SK-MEL-5 (cell line): ENCODE measurements at regions not wholly inside any gene's neighbourhood (a gene's known extent, or its start where the extent isn't known, plus 50 kb on each side); places are given as distances from the start of the nearest gene placed in this dataset.
"Not testable (repeated sequence)": the region's sequence is repeated elsewhere in the genome, so short reads cannot be mapped to it uniquely, and the experiment has no call there.

Experiments used
- DNase-seq: peaks from one replicate; pipeline ENCODE4 v3.0.0-alpha.2; 2016; ENCODE audit warnings: low read depth, low spot score
- in situ Hi-C: cut with HindIII; loops from 2 replicates; pipeline ENCODE4 v1.10.0; 2016; ENCODE audit warnings: low sequenced_read_pairs, high pct_unique_total_duplicates, low pct_unique_long_range_greater_than_20kb

DNA sequence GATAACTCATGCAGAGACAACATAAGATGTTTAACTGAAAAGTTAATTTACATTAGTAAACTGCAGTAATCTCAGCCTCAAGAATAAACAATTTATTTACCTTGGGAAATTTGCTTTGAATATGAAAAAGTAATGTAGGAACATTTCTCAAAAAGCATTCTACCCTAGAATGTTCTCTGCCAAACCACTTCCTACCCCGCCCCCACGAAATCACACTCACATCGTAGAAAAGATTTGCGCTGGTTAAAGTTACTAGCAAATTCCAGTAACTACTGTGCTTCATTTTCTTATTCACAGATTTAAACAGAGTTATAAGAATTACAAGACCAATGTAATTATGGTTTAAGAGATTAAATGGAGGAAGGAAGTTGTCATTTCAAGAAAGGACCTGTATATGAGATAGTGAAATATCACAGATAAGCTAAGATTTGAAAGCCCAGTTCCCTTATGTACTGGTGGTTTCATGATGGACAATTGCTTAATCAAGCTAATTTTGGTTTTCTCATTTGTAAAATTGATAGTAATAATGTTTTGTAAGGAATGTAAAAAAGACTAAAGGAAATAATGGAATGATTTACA lies 175.4 kb downstream of the GNAI1 start:
- in situ Hi-C loops = no loop called here
- no peak for DNase-seq

DNA sequence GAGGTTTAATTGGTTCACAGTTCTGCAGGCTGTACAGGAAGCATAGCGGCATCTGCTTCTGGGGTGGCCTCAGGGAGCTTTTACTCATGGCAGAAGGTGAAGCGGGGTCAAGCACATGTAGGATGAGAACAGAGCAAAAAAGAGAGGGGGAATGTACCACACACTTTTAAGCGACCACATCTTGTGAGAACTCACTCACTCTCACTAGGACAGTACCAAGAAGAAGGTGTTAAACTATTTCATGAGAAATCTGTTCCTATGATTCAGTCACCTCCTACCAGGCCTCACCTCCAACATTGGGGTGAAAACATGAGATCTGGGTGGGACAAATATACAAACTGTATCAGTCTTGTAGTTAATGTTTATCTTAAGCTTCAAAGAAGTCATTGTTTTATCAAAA lies 174.7 kb downstream of the GNAI1 start:
- DNase-seq = no peak
- in situ Hi-C loops = no loop called here

DNA sequence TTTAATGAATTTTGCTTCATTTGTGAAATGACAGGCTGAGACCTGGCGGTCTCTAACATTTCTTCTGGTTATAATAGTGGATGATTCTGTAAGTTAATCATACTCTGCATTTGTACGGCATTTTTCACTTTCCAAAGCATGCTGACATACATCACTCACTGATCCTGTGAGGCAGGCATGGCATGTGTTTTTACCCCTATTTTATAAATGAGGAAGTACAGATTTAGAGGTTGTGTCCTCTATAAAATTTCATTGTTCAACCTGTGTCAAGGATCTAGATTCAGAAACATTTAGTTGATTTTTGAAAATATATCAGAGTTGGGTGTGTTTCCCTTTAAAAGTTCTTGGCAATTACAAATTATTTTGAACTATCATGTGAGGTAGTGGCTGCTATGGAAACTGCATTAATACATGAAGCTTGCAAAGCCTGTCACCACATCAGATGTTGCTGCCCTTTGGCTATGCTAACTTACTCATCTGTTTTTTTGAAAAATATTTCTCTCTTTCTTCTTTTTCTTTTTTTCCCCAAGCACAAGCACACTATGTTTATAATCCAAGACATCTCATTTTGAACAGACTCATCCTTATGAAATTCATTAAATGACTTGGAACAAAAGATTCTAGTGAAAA lies 172.7 kb downstream of the GNAI1 start:
- in situ Hi-C loops = no loop called here
- DNase-seq = peak; percentile 63

DNA sequence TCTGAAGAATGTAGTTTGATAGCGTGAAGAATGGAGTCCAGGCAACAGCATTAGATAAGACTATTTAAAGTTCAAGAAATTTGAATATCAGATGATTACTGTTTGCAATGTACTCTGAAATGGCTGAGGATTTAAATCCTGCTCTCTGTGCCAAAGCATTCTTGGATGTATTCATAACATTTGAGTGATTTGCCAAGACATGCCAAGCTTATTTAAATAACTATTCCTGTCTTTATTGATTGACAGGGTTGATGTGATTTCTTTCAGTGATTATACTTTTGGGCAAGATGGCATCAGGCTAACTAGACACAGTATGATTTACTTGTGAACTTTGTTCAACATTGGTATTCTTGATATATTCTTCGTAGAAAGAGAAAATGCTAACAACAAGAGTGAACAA lies 168.7 kb downstream of the GNAI1 start:
- DNase-seq = no peak
- in situ Hi-C loops = no loop called here

DNA sequence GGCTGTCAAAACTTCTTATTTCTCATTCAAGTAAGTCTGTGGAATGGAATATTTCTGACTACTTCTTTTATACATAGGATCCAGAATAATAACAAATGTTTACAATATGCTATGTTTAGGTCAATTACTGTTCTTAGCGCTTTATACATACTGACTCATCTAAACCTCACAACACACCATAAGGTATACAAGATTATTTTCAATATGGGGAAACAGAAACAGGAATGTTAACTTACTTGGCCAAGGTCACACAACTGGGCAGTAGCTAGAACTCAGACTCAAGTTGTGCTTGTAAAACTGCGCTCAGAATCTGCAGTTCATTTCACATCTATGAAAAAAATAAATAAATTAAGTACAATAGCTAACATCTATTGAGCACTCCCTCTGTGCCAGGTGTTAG lies 168.0 kb downstream of the GNAI1 start:
- in situ Hi-C loops = no loop called here
- DNase-seq = no peak

DNA sequence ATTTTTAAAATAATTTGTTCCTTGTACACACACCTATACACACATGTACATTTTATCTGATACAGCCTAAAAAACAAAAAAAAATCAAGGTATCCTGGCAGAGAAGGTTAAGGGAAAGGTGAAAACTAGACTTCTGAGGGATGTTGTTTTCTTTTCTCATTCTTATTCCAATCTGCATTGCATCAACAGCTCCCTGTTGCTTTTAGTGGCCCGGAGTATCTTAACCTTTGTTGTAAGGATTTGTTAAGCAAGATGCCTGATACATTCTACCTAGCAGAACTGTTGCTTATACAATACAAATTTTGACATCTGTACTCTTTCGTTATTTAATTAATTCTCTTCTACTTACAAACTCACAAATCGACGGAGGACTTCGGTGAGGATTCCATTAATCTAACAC lies 167.4 kb downstream of the GNAI1 start:
- in situ Hi-C loops = no loop called here
- DNase-seq = no peak

DNA sequence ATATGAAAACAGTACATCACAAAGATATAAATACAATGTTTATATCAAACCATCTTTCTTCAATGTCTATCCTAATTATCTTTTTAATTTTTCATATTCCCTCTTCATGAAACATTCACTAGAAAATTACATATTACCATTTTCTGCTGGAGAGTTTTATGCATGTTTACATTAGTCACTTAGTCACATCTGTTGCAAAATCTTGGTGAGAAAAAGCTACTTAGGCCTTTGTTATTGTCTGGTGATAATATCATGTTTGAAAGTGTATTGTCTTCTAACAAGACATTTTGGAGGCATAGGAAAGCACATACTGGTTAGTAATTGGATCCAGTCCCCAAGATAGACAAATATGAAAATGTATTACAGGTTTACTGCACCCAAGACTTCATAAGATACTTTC lies 163.6 kb downstream of the GNAI1 start:
- no peak for DNase-seq
- in situ Hi-C loops = no loop called here

DNA sequence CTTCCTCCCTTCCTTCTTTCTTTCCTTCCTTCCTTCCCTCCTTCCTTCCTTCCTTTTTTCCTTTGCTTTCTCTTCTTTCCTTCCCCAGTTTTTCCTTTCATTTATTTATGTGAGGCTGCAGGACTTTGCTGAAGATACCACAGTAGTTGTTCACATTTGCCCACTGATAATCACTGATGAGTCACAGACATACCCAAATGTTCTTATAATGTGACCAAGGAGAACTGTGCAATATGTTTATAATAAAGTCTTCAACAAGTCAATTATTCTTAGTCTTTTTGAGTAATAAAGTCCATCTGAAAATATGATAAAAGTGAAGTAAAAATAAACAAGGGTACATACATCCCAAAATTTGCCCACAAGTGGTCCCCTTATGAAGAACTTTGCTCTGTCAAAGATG lies 159.7 kb downstream of the GNAI1 start:
- DNase-seq = no peak

DNA sequence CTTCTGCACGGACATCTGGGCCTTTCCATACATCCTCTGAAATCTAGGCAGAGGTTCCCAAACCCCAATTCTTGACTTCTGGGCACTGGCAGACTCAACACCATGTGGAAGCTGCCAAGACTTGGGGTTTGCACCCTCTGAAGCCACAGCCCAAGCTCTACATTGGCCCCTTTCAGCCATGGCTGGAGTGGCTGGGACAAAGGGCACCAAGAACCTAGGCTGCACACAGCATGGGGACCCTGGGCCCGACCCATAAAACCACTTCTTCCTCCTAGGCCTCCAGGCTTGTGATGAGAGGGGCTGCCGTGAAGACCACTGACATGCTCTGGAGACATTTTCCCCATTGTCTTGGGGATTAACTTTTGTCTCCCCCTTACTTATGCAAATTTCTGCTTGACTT lies 158.0 kb downstream of the GNAI1 start:
- DNase-seq, in situ Hi-C loops: not testable (repeated sequence)

More for the DNA sequence above, 159.7 kb downstream of the GNAI1 start:
- in situ Hi-C loops = no loop called here

DNA sequence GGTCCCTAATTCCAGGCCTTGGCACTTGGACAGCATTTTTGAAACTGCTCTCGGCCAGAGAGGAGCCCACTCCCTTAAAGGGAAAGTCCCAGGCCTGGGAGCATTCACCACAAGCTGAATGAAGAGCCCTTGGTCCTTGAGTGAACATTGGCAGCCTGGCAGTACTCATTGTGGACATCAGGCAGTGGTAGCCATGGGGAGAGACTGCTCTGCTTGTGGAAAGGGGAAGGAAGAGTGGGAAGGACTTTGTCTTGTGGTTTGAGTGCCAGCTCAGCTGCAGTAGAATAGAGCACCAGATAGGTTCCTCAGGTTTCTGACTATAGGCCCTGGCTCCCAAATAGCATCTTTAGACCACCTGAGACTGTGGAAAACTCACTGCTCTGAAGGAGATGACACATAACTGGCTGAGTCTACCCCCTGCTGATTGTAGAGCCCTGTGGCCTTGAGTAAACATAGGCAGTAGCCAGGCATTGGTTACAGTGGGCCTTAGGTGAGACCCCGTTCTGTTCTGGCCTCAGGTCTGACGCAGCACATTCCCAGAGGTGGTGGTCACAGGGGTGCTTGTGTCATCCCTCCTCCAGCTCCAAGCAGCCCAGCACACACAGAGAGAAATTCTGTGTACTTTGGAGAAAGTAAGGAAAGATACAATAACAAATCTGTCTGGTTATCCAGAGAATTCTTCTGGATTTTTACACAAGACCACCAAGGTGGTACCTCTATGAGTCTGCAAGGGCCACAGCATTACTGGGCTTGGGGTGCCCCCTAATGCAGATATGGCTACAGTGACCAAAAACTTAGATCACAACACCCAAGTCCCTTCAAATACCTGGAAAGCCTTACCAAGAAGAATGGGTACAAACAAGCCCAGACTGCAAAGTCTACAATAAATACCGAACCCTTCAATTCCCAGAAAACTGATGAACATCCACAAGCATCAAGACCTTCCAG lies 153.8 kb downstream of the GNAI1 start:
- DNase-seq = peak; percentile 40
- in situ Hi-C loops = no loop called here

DNA sequence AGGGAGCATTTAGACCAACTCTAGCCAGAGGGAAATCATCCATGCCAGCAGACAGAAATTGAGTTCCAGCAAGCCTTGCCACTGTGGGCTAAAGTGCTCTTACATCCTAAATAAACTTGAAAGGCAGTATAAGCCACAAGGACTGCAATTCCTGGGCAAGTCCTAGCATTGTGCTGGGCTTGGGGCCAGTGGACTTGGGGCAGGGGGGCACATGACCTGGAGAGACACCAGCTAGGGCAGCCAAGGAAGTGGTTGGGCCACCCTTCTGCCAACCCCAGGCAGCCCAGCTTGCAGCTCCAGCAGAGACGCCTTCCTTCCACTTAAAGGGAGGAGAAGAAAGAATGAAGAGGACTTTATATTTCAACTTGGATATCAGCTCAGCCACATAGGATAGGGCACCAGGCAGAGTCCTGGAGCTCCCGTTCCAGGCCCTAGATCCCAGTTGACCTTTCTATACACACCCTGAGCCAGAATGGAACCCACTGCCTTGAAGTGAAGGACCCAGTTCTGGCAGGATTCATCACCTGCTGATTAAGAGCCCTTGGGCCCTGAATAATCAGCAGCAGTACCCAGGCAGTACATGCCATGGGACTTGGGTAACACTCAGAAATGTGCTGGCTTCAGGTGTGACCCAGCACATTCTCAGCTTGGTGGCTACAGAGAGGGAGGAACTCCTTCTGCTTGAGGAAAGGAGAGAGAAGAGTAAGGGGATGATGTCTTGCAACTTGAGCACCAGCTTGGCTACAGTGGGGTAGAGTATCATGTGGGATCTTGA lies 153.0 kb downstream of the GNAI1 start:
- DNase-seq = no peak
- in situ Hi-C loops = no loop called here

DNA sequence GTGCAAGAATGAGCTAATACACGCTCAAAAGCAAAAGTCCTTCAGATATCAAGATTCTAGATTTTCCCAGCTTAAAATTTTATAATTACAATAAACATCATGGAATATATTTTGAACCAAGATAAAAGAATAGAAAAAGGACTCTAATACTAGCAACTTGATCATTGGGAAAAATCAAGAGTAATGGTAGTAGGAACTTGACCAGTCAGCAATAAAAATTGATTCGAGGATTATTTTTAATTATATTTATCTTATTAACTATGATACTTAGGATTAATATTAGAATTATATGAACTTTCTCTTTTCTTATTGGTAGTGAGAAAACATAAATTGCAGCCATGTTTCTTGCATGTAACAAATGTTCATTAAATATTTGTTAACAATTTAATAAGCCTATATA lies 152.0 kb downstream of the GNAI1 start:
- no peak for DNase-seq
- in situ Hi-C loops = no loop called here

DNA sequence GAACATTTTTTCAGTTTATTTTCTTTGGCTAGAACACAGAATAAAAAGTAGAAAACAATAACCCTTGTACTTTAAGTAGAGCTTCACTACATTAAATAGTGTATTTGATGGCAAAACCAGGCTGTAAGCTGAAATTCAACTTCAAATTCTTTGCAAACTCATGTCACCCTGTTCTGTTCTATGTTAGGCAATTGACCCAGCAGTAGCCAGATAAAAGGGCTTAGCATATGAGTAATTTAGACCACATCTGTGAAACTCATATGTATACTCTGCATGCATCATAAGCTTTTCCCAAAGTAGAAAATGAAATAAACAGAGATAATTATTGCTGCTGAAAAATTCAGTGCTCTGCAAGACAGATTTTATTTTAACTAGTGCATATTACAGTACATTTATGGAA lies 150.2 kb downstream of the GNAI1 start:
- no peak for DNase-seq
- in situ Hi-C loops = no loop called here

DNA sequence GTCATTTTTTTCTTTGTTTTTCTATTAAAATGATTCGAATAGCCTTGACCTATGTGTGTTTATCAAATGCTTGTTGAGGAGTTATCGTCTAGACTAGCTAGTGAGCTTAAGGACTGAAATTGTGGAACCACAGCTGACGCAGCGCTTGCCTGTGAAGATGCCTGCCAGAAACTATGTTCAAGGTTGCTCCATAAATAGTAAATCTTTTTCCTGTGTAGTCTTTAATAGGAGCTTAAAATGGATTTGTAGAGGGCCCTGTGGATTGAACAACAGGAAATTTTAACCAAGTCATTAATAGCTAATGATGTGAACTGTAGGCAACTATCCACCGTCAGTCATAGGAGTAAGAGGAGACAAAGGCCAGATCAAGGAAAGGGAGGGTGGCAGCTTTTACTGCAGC lies 145.1 kb downstream of the GNAI1 start:
- in situ Hi-C loops = no loop called here
- DNase-seq = no peak

DNA sequence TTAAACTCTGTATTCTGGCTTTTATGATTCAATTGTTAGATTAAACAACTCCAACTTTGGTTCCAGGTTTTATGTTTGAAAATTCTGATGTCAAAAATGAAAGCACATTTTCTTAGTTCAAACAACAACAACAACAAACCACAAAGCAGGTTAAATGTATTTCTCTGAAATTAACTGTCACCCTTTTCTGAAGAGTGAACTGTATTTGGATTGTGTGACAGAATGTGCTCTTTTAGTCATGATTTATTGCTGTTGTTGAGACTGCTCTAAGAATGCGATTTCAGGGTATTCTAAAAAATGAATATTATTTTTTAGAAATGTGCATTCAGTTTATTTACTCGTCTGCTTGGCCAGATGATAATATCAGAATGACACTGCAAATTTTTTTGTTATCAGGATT lies 144.1 kb downstream of the GNAI1 start:
- no peak for DNase-seq
- in situ Hi-C loops = no loop called here

DNA sequence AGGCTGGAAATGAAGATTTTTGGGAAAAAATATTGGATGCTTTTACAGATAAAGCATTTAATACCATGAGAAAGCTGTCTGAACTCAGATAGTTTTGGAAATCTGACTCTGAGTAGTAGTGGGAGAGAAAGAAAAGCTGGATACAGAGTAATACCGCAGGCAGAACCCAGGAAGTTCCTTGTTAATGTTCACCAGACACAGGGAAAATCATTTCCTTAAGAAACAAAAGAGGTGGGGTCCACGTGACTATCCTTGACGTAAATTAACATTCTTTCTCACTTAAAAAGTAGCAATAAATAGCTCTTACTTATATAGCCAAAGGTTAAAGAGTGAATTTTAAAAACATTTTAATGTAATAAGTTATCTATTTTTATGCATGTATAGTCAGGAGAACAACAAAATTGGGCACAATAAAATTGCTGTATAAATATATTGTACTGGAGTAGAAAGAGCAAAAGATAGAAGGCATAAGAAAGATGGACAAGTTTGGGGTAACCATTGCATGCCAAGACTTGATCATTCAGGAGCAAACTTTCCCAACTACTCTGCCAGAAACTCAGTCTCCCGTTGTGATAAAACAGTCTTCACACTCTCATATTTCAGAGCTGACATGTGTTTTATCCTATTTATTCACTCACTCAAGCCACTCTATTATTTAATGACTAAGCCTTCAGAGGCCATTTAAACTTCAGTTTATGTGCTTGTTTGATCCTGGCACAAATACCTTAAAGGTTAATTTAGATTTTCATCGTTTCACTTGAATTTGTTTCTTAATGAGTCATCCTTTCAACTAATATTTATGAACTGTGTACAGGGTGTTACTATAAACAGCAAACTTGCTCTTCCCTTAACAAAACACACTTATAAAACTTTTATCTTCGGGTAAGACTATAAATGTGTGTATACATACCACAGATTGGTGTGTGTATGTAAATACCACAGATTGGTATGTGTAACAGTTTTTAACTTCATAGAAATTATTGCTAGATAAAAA lies 143.1 kb downstream of the GNAI1 start:
- peak; percentile 86 for DNase-seq
- in situ Hi-C loops = no loop called here
